Tibial artery (tissue), 4 donors: ENCODE measurements at regions not wholly inside any gene's neighbourhood (a gene's known extent, or its start where the extent isn't known, plus 50 kb on each side); places are given as distances from the start of the nearest gene placed in this dataset.

Experiments used
- DNase-seq, 2 donors: peaks; one replicate each; pipeline ENCODE4 v3.0.0-alpha.2; 2019
- H3K27ac ChIP-seq, 2 donors: fragments of 200-600 bp; sonication (generic) in 1 of 2; 1 replicate in 1 of 2; 2 replicates in 1 of 2; pipeline ENCODE4 v1.5.1; 2018 to 2019; ENCODE audit warnings: mild to moderate bottlenecking in 1 of 2
- H3K27me3 ChIP-seq, 2 donors: fragments of 200-600 bp; sonication (generic) in 1 of 2; one replicate each; pipeline versions ENCODE4 v1.5.1 to v1.6.0; 2016 to 2019
- H3K36me3 ChIP-seq, 3 donors: fragments of 200-600 bp; sonication (generic) in 2 of 3; one replicate each; pipeline ENCODE4 v1.5.1; 2016 to 2019; ENCODE audit warnings: mild to moderate bottlenecking in 2 of 3
- H3K4me1 ChIP-seq, 4 donors: fragments of 200-600 bp; sonication (generic) in 2 of 4; 1 replicate in 3 of 4; 2 replicates in 1 of 4; pipeline ENCODE4 v1.5.1; 2016 to 2019
- H3K4me3 ChIP-seq, 2 donors: fragments of 200-600 bp; sonication (generic) in 1 of 2; 1 replicate in 1 of 2; 2 replicates in 1 of 2; pipeline ENCODE4 v1.5.1; 2018 to 2019; ENCODE audit warnings: mild to moderate bottlenecking in 2 of 2
- H3K9me3 ChIP-seq, 3 donors: fragments of 200-600 bp; sonication (generic) in 1 of 3; one replicate each; pipeline ENCODE4 v1.5.1; 2016 to 2019
- intact Hi-C: fragments of 100-400 bp; cut with DNase I; formaldehyde crosslinking; loops from one replicate; pipeline ENCODE4 v1.15.0; 2023; ENCODE audit warnings: low total_unique reads
- TF ChIP-seq, protein P1 (sequence below), 2 experiments: fragments of 200-600 bp in 1 of 2; fragments of 450-650 bp in 1 of 2; IDR thresholded peaks; one replicate each; pipeline ENCODE4 v1.5.1; 2017 to 2019; ENCODE audit warnings: antibody characterized with exemption in 2 of 2, mild to moderate bottlenecking in 1 of 2, moderate library complexity in 1 of 2

DNA sequence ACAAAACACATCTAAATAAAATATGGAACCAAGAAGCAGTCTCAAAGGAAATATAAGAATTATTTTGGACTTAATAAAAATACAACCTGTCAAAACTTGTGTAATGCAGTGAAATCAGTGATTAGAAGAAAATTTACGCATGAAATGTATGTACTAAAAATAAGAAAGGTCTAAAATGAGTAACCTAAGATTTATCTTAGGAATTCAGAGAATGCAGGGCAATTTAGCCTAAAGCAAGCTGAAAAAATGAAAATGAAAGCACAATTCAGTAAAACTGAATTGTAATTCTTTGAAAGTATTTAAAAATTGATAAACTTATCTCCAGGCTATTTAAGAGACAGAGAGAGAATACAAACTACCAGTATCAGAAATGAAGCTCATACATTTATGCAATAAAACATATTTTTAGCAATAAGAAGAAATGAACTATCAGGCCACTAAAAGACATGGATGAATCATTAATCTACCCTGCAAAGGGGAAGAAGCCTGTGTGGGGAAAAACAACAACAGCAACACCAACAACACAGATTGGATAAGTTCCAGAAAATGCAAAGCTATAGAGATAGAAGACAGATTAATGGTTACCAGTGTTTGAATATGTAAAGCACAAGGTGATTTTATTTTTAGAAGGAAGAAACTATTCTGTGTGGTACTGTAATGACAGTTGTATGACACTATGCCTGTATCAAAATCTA is 442.0 kb upstream of the ADGRL3 start:
- Histone ChIP-seq H3K4me3 (no peak overlapping the region), H3K4me1 (peaks cover 0 to 5% (median 0%) of the 10 kb centered on the region in 4 donors), H3K27me3 (no peaks in the 10 kb centered on the region), H3K9me3 (peaks cover 0 to 6% (median 6%) of the 10 kb centered on the region in 3 donors), H3K27ac (no peak overlapping the region), H3K36me3 (no peaks in the 10 kb centered on the region)
- TF ChIP-seq, protein P1, sequence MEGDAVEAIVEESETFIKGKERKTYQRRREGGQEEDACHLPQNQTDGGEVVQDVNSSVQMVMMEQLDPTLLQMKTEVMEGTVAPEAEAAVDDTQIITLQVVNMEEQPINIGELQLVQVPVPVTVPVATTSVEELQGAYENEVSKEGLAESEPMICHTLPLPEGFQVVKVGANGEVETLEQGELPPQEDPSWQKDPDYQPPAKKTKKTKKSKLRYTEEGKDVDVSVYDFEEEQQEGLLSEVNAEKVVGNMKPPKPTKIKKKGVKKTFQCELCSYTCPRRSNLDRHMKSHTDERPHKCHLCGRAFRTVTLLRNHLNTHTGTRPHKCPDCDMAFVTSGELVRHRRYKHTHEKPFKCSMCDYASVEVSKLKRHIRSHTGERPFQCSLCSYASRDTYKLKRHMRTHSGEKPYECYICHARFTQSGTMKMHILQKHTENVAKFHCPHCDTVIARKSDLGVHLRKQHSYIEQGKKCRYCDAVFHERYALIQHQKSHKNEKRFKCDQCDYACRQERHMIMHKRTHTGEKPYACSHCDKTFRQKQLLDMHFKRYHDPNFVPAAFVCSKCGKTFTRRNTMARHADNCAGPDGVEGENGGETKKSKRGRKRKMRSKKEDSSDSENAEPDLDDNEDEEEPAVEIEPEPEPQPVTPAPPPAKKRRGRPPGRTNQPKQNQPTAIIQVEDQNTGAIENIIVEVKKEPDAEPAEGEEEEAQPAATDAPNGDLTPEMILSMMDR (IDR thresholded peaks at IDR 0.05): no peak
- no peak for DNase-seq
- intact Hi-C loops: no loop called here

DNA sequence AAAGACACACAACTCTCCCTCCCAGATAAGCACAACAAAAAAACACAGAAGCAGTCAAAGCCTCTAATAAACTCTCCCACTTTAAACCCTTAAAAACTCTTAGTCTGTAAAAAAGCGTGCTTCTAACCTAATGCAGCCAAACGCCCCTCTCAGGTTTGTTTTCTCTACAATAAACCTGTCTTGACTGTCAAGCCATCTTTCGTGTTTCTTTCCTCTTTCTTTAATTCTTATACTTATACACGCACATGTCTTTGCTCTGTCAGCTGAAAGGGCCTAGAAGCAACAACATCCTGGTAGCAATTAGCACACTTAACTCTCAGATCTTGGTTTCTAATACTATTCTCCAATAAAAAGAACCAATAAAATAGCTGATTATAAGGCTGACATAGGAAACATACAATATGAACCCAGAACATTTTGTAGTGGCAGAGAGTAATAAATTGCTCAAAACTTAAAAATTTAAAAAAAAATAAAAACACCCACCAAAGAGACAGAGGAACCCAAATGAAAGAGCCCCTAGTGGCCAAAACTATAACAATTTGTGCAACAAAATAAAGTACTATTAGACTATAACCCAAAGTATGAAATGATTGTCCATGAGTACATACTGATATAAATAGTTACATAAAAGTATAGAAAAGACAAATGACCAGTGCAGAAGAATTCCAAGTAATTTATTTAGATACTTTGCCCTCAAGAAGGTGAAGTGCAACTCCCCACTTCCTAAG is 440.4 kb upstream of the ADGRL3 start:
- Histone ChIP-seq H3K9me3 (peaks cover 0 to 6% (median 6%) of the 10 kb centered on the region in 3 donors), H3K36me3 (no peaks in the 10 kb centered on the region), H3K27me3 (no peaks in the 10 kb centered on the region), H3K27ac (no peak overlapping the region), H3K4me3 (no peak overlapping the region), H3K4me1 (peaks cover 0 to 5% (median 0%) of the 10 kb centered on the region in 4 donors)
- TF ChIP-seq, protein P1 (IDR thresholded peaks at IDR 0.05): no peak
- intact Hi-C loops: no loop called here
- no peak for DNase-seq

DNA sequence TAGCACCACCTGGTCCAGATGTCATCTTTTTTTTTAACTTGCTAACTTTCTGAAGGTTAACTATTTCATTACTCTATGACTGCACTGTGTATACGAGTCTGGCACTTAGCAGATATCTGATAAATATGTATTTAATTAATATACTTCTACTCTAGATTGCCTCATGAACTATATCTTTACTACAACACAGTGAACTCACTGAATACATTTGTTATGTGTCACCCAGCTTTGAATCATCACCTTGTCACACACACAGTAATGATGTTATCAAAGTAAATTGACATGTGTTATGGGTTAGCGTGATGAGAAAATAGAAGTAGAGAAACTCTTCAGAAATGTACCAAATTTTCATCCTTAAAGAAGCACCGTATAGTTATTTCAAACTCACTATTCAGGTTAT is 419.3 kb upstream of the ADGRL3 start:
- H3K27me3 ChIP-seq: no peaks in the 10 kb centered on the region
- no peak overlapping the region for H3K27ac ChIP-seq
- no peak overlapping the region for H3K4me3 ChIP-seq
- H3K9me3 ChIP-seq: no peaks in the 10 kb centered on the region
- TF ChIP-seq, protein P1 (IDR thresholded peaks at IDR 0.05): no peak
- H3K36me3 ChIP-seq: no peaks in the 10 kb centered on the region
- intact Hi-C loops: no loop called here
- no peaks in the 10 kb centered on the region for H3K4me1 ChIP-seq
- DNase-seq: no peak

DNA sequence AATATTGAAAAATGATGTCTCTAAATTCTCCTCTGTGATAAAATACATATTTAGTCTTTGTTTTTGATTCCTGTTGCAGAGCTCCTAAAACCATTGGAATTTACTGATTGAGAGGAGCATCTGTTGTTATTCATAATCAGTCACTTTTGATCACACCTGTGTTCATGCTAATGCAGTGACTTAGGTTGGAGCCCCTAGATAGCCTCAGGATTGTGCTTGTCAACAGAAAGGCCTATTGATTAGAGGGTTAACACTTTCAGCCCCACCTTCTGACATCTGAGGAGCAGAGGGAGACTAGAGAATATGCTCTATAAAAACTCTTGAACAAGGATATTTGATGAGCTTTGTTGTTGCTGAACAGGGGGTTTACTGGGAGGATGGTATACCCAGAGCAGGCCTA is 409.5 kb upstream of the ADGRL3 start:
- H3K27me3 ChIP-seq: no peaks in the 10 kb centered on the region
- H3K27ac ChIP-seq: no peak overlapping the region
- no peak for DNase-seq
- no peaks in the 10 kb centered on the region for H3K36me3 ChIP-seq
- no peaks in the 10 kb centered on the region for H3K9me3 ChIP-seq
- H3K4me1 ChIP-seq: peaks cover 0 to 25% (median 7%) of the 10 kb centered on the region in 4 donors
- TF ChIP-seq, protein P1 (IDR thresholded peaks at IDR 0.05): no peak
- no peak overlapping the region for H3K4me3 ChIP-seq
- intact Hi-C loops: no loop called here

DNA sequence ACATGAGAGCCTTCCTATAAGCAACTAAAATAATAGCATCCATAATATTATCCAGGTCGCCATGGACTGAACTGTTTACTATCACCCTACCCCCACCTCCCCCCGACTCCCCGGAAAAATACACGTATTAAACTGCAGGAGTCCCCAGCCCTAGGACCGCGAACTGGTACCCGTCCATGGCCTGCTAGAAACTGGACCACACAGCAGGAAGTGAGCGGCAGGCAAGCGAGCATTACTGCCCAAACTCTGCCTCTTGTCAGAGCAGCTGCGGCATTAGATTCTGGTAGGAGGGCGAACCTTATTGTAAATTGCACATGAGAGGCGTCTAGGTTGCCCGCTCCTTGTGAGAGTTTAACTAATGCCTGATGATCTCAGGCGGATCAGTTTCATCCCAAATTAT is 405.8 kb upstream of the ADGRL3 start:
- Histone ChIP-seq H3K27ac (peak overlapping the region; percentile 34 to 53), H3K36me3 (no peaks in the 10 kb centered on the region), H3K4me3 (peak overlapping the region; percentile 29 to 37), H3K27me3 (no peaks in the 10 kb centered on the region), H3K9me3 (no peaks in the 10 kb centered on the region), H3K4me1 (peaks cover 0 to 25% (median 7%) of the 10 kb centered on the region in 4 donors)
- intact Hi-C loops: no loop called here
- DNase-seq: no peak
- TF ChIP-seq, protein P1 (IDR thresholded peaks at IDR 0.05): no peak
